ENCODE measurements at regions not wholly inside any gene's neighbourhood (a gene's known extent, or its start where the extent isn't known, plus 50 kb on each side); places are given as distances from the start of the nearest gene placed in this dataset.

DNA sequence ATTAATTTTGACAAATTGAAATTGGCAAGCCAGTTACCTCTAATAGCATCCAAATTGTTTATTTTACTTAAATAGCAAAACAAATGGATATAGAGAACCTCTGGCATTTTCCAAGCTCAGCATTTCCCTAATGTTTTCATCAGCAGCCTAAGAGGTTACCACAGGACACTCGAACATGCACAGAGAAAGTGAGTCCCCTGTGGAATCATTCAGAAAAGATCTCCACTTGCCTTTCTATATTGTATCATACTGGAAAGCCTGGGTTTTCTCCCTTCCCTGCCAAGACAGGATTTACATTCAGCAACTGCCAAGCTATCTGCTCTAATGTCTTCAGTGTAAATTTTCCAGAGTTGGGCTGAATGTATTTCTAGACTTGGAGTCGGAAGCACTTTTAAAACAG lies 188.9 kb downstream of the KCTD12 start:
- no peak for TF ChIP-seq EZH2 (IDR thresholded peaks at IDR 0.05; ENCODE audit: insufficient read depth, poor library complexity, severe bottlenecking)
- no peak for TF ChIP-seq EZH2phosphoT487 (IDR thresholded peaks at IDR 0.05; ENCODE audit: insufficient read depth, low read depth)
